ENCODE measurements at regions not wholly inside any gene's neighbourhood (a gene's known extent, or its start where the extent isn't known, plus 50 kb on each side); places are given as distances from the start of the nearest gene placed in this dataset.

GRCh38 chr13:30845297-30846214, 60.5 kb upstream of the MEDAG start:
- DNase-seq (ENCODE audit: low spot score), result no peak

GRCh38 chr13:30846311-30846710, 59.8 kb upstream of the MEDAG start:
- no peak for DNase-seq (ENCODE audit: low spot score)

GRCh38 chr13:30846866-30847265, 59.2 kb upstream of the MEDAG start:
- no peak for DNase-seq (ENCODE audit: low spot score)

GRCh38 chr13:30847650-30848307, 58.3 kb upstream of the MEDAG start:
- DNase-seq (ENCODE audit: low spot score), result peak; percentile 80

- no peak for DNase-seq (ENCODE audit: low spot score)
Observed at GRCh38 chr13:30848332-30849027, 57.6 kb upstream of the MEDAG start.

- DNase-seq (ENCODE audit: low spot score), result no peak
Observed at GRCh38 chr13:30849611-30850010, 56.5 kb upstream of the MEDAG start.

- no peak for DNase-seq (ENCODE audit: low spot score)
Observed at GRCh38 chr13:30850204-30850866, 55.7 kb upstream of the MEDAG start.

- DNase-seq (ENCODE audit: low spot score), result no peak
Observed at GRCh38 chr13:30850867-30851211, 55.2 kb upstream of the MEDAG start.

- DNase-seq (ENCODE audit: low spot score), result no peak
Observed at GRCh38 chr13:30851697-30852096, 54.4 kb upstream of the MEDAG start.

- DNase-seq (ENCODE audit: low spot score), result no peak
Observed at GRCh38 chr13:30855569-30855968, 50.5 kb upstream of the MEDAG start.

- DNase-seq (ENCODE audit: low spot score), result no peak
Observed at GRCh38 chr13:30856005-30856790, 49.9 kb upstream of the MEDAG start.
